Colonic mucosa (tissue), 4 donors: ENCODE measurements at regions not wholly inside any gene's neighbourhood (a gene's known extent, or its start where the extent isn't known, plus 50 kb on each side); places are given as distances from the start of the nearest gene placed in this dataset.

Experiments
- DNase-seq: peaks from one replicate; pipeline ENCODE4 v3.0.0-alpha.2; 2020
- H3K27ac ChIP-seq: fragments of 200-600 bp; one replicate; pipeline ENCODE4 v1.8.0; 2021
- H3K27me3 ChIP-seq: fragments of 200-600 bp; one replicate; pipeline ENCODE4 v1.8.0; 2021
- H3K36me3 ChIP-seq: fragments of 200-600 bp; one replicate; pipeline ENCODE4 v1.8.0; 2021
- H3K4me1 ChIP-seq: fragments of 200-600 bp; one replicate; pipeline ENCODE4 v1.8.0; 2021; ENCODE audit warnings: mild to moderate bottlenecking
- H3K4me3 ChIP-seq: fragments of 200-600 bp; one replicate; pipeline ENCODE4 v1.8.0; 2021
- H3K9ac ChIP-seq, 2 donors: one replicate each; pipeline ENCODE4 v1.7.0; 2013; ENCODE audit warnings: control low read depth in 2 of 2, low read depth in 2 of 2, low read length in 2 of 2
- H3K9me3 ChIP-seq: fragments of 200-600 bp; one replicate; pipeline ENCODE4 v1.8.0; 2021
- intact Hi-C: fragments of 100-400 bp; cut with DNase I; formaldehyde crosslinking; loops from one replicate; pipeline ENCODE4 v1.14.1; 2022
- TF ChIP-seq, protein P1 (sequence below): fragments of 200-600 bp; IDR thresholded peaks from one replicate; pipeline ENCODE4 v1.8.0; 2022; ENCODE audit warnings: antibody characterized with exemption, mild to moderate bottlenecking
- donor health status: healthy.
- donor health status: DM: no; HTN: no; CAD: no.
- donor health status: DM: no; HTN: no; CAD: no.

GRCh38 chr7:52639981-52640380 lies 395.5 kb upstream of the POM121L12 start:
- DNase-seq: no peak
- Histone ChIP-seq H3K27ac (no peak overlapping the region), H3K4me1 (no peaks in the 10 kb centered on the region), H3K36me3 (no peaks in the 10 kb centered on the region), H3K27me3 (no peaks in the 10 kb centered on the region), H3K4me3 (no peak overlapping the region), H3K9me3 (no peaks in the 10 kb centered on the region), H3K9ac (no peak overlapping the region)
- TF ChIP-seq, protein P1, sequence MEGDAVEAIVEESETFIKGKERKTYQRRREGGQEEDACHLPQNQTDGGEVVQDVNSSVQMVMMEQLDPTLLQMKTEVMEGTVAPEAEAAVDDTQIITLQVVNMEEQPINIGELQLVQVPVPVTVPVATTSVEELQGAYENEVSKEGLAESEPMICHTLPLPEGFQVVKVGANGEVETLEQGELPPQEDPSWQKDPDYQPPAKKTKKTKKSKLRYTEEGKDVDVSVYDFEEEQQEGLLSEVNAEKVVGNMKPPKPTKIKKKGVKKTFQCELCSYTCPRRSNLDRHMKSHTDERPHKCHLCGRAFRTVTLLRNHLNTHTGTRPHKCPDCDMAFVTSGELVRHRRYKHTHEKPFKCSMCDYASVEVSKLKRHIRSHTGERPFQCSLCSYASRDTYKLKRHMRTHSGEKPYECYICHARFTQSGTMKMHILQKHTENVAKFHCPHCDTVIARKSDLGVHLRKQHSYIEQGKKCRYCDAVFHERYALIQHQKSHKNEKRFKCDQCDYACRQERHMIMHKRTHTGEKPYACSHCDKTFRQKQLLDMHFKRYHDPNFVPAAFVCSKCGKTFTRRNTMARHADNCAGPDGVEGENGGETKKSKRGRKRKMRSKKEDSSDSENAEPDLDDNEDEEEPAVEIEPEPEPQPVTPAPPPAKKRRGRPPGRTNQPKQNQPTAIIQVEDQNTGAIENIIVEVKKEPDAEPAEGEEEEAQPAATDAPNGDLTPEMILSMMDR: no peak
- intact Hi-C loops: no loop called here

GRCh38 chr7:52639126-52639525 lies 396.3 kb upstream of the POM121L12 start:
- no peak overlapping the region for H3K27ac ChIP-seq
- no peak overlapping the region for H3K9ac ChIP-seq
- no peak for DNase-seq
- no peak overlapping the region for H3K4me3 ChIP-seq
- no peaks in the 10 kb centered on the region for H3K27me3 ChIP-seq
- TF ChIP-seq, protein P1: no peak
- H3K4me1 ChIP-seq: no peaks in the 10 kb centered on the region
- H3K36me3 ChIP-seq: no peaks in the 10 kb centered on the region
- H3K9me3 ChIP-seq: no peaks in the 10 kb centered on the region
- intact Hi-C loops: no loop called here

DNA sequence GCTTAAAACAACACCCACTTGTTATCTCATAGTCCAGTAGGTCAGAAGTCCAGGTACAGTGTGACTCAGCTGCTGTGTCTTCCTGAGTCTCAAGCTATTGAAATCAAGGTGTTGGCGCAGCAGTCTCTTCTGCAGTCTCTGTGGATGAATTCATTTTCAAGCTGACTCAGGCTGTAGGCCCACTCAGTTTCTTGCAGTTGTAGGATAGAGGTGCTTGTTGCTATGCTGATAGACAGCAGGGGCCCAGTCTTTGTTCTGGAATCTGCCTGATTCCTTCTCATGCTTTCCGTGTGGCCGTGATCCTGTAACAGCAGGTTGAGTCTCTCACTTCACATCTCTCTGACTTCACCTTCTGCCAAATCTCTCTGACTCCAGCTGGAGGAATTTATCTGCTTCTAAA lies 400.4 kb upstream of the POM121L12 start:
- no peaks in the 10 kb centered on the region for H3K4me1 ChIP-seq
- no peaks in the 10 kb centered on the region for H3K36me3 ChIP-seq
- no peaks in the 10 kb centered on the region for H3K27me3 ChIP-seq
- no peak overlapping the region for H3K4me3 ChIP-seq
- H3K27ac ChIP-seq: no peak overlapping the region
- intact Hi-C loops: no loop called here
- no peak for DNase-seq
- no peaks in the 10 kb centered on the region for H3K9me3 ChIP-seq
- H3K9ac ChIP-seq: no peak overlapping the region
- TF ChIP-seq, protein P1: no peak

DNA sequence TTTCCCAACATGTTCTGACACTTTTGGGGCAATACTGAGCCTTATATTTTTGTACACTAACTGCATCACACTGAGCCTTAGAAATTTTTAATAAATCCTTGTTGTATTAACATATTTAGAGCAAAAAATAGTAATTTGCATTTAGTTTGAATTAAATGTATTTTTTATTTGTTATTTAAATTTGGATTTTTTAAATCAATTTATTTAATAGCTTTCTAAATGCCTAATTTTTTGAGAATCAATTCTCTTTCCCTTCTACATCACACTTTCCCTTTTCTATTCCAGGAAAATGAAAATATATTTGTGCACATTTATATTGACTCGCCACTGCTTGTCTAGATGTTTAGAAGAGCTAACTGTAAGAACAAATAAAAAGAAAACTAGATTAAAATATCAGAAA lies 414.6 kb upstream of the POM121L12 start:
- H3K9ac ChIP-seq: no peak overlapping the region
- no peaks in the 10 kb centered on the region for H3K9me3 ChIP-seq
- H3K4me3 ChIP-seq: no peak overlapping the region
- intact Hi-C loops: no loop called here
- no peaks in the 10 kb centered on the region for H3K36me3 ChIP-seq
- no peak overlapping the region for H3K27ac ChIP-seq
- H3K4me1 ChIP-seq: no peaks in the 10 kb centered on the region
- no peak for DNase-seq
- TF ChIP-seq, protein P1: no peak
- no peaks in the 10 kb centered on the region for H3K27me3 ChIP-seq

DNA sequence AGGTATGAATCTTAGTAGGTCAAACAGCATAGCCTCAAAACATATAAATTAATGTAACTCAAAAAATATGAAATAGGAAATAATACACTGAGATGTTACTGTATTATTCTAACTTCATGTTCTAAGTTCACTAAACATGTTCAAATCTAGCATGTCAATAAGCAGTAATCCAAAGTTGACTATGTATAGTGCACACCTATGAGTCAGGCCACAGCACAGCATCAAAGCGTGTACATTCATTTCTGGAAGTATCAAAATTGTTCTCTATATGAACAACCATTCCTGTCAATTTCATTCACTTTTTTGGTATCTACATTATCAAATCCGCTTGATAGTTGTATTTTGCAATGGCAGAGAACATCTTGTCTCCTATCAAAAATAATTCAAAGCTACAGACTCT lies 418.9 kb upstream of the POM121L12 start:
- intact Hi-C loops: no loop called here
- Histone ChIP-seq H3K27me3 (no peaks in the 10 kb centered on the region), H3K9ac (no peak overlapping the region), H3K4me1 (no peaks in the 10 kb centered on the region), H3K27ac (no peak overlapping the region), H3K9me3 (no peaks in the 10 kb centered on the region), H3K4me3 (no peak overlapping the region), H3K36me3 (no peaks in the 10 kb centered on the region)
- DNase-seq: no peak
- TF ChIP-seq, protein P1: no peak
